Medulla oblongata (tissue), 1 donor: ENCODE measurements at regions not wholly inside any gene's neighbourhood (a gene's known extent, or its start where the extent isn't known, plus 50 kb on each side); places are given as distances from the start of the nearest gene placed in this dataset.
"Not testable (repeated sequence)": the region's sequence is repeated elsewhere in the genome, so short reads cannot be mapped to it uniquely, and the experiment has no call there.

ENCODE experiments used
- DNase-seq: peaks from one replicate; pipeline ENCODE4 v3.0.0-alpha.2; 2015; ENCODE audit errors: extremely low spot score

DNA sequence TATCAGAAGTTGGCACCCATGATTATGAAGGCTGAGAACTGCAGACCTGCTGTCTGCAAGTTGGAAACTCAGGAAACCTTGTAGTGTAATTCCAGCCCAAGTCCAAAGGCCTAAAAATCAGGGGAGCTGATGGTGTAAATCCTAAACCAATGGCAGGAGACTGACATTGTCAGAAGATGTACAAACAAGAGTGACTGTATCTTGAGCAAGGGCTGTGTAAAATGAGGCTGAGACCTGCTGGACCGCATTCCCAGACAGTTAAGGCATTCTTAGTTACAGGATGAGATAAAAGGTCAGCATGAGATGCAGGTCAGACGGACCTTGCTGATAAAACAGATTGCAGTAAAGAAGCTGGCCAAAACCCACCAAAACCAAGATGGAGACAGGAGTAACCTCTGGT is 147.7 kb downstream of the COG6 start:
- no peak for DNase-seq

DNA sequence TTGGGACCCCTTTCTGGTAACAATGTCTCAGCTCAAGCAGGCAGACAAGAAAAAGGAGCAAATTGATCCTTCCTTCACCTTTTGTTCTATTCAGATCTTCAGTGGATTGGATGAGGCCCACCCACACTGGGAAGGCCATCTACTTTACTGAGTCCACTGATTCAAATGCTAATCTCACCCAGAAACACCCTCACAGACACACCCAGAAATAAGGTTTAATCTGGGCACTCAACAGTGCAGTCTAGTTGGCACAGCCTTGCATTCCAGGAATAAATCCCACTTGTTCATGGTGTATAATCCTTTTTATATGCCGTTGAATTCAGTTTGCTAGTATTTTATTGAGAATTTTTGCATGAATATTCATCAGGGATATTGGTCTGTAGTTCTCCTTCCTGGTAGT is 148.4 kb downstream of the COG6 start:
- DNase-seq, result no peak

DNA sequence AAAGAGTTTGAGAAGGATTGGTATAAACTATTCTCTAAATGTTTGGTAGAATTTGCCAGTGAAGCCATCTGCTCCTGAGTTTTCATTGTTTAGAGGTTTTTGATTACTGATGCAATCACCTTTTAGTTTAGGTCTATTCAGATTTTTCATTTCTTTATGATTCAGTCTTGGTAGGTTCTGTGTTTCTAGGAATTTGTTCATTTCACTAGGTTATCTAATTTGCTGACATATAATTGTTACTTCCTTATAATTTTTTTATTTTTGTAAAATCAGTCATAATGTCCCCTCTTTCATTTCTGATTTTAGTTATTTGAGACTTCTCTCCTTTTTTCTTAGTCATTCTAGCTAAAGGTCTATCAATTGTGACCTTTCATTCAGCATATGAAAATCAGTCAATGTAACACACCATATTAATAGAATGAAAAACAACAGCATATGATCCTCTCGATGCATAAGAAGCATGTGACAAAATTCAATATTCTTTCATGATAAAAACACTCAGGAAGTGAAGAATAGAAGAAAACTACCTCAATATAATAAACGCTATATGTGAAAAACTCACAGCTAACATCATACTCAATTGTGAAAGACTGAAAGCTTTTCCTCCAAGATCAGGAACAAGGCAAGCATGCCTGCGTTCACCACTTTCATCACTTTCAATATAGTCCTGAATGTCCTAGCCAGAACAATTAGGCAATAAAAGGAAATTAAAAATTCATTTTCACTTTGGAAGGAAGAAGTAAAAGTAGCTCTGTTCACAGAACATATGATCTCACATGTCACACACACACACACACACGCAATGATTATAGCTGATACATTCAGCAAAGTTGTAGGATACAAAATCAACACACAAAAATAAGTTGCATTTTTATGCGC is 149.1 kb downstream of the COG6 start:
- no peak for DNase-seq

DNA sequence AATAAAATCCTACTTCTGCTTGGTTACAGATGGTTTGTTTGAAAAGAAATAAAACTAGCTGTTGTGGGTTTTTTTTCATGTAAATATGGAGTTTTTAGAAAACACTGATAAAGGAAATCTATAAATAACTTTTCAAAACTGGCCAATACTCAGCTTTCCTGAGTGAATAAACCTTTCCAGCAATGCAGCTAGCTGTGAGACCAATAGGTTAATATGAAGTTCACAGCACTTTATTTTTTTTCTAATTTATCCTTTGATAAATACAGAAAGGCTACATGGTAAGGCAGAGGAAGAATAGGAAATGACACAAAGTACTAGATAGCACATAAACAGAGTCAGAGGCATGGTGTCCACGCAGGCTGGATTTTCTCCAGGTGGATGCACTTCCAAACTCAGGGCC is 154.0 kb downstream of the COG6 start:
- DNase-seq, result no peak

DNA sequence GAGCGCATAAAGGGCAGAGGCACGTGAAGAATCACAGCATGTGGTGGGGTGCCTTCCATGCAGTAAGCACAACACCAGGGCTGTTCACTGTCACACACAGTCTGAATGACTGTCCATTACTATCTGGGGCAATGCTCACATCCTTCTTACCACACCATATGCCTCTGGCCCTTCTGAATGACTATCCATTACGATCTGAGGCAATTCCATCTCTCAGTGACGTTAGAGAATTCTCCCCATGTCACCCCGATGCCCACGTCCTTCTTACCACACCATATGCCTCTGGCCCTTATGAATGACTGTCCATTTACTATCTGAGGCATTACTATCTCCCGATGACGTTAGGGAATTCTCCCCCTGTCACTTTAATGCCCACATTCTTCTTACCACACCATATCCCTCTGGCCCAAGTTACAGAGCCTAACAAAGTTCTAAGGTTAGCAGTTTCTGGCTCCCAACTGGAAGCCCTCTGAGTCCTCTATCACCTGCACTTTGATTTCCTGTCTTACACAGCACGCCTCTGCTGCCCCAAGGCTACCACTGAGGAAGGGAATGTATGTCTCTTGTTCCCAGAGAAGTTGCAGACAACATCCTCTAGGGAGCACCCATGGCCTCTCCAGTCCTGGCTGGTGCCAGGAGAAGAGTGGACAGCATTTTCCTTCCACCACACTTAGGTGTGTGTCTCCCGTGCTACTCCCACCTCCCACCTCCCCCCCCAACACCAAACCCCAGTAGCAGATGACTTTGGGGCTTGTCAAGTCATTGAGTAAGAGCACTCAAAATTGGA is 154.8 kb downstream of the COG6 start:
- DNase-seq, result no peak

DNA sequence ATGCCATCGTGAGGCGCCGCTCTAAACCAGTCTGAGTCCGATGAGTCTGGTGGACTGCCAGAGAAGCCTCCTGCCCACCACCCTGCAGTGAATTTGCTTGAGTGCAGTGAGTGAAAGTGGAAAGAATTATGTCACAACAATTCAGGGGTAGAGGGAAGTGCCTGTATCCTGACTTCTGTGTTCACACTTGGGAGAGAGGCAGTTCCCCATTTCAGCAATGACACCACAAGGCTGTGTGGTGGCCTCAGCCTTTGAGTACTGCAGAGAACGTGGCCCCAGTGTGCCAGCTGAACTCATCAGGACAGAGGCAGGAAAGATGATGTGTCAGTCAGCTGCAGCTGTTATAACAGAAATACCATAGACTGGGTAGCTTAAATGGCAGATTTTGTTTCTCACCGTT is 155.6 kb downstream of the COG6 start:
- no peak for DNase-seq

DNA sequence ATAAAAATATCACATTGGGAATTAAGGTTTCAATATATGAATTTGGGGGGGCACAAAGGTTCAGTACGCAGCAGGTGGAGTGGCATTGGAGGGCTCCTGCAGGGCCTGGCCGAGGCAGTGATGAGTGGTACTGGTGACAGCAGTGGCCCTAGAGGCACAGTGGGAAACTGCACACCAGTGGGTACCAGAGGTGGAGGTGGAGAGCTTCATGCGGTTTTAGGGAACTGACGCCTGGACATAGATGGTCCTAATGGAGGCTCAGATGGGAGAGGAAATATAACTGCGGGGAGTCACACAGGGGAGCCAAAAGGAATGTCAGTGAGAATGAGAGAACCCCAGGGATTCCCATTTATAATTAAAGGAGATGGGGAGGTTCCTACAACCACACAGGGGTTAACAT is 156.2 kb downstream of the COG6 start:
- DNase-seq, result no peak

DNA sequence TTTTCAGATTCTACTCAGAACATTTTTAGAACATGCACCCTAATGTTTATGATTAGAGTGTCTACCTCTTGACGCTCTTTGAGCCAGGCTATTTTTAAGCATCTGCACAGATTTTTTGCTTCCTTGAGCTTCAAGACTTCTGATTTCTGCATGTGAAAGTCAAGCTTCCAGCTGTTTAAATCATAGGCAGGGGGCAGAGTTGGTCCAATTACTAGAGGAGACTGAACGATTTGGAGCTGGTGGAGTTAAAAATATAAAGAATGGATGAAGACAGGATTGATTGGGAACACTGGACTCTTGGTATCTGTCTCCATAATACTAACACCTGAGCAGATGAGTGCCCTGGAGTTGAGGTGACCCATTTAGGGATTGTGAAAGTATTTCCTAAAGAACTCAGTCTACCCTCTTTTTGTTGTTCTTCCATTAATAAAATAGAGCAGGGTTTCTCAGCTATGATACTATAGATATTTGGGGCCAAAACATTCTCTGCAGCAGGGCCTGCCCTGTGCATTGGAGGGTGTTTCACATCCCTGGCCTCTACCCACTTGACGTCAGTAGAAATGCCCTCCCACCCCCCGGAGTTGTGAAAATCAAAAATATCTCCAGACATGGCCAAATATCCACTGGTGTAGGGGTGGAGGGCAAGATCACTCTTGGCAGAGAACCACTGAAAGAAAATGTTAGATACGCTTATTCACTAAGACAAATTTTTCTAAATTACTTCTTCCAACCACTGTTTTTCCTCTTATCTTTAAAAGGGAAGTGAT is 160.1 kb downstream of the COG6 start:
- no peak for DNase-seq

DNA sequence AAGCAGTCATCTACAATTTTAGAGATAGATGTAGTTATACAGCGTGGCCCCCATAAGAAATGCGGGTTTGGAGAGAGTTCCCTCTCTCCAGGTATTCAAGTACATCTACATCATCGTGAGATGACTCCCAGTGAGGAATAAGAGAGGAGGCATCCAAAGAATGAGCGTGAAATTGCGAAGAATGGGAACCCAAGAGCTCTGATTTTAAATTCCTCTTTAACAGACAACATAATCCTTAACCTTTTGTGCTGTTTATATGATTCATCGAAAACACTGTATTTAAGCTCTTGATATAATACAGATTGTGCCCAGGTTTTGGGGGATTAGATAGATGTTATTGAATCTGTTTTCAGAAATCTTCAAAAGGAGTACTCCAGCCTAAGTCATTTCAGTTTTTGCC is 161.5 kb downstream of the COG6 start:
- no peak for DNase-seq

DNA sequence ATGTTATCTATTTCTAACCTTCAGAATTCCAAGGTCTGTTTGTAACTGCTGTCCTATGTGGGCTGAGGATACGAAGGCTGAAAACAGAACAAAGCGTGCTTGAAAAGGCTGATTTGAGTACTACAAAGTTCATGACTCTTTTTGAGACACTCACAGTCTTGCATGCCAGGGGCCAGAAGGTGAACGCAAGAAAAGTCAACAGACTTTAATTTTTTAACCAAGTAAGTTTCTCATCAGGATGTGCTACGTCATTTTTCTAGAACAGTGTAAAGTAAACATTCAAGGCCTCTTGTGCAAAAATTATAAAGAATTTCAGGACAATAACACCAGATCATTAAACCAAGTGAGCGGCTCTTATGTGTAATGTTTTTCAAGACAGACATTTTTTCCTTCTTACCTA is 163.5 kb downstream of the COG6 start:
- no peak for DNase-seq

DNA sequence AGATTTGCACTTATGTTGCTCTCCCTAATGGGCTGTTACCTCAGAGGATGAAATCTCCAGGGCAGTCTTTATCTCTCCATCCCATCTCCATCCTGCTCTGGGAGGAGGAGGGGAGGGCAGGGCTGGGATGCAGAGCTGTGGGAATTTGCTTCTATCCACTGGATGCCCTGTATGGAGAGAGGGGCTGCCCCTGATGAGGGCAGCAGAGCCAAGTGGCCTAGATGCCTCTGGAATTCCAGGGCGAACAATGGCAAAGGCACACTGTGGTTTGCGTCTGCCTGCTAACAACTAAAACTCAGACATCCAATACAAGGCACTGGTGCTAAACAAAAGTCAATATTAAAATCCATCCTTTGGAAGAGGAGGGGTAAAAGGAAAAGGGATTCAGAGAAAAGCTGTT is 165.1 kb downstream of the COG6 start:
- no peak for DNase-seq

DNA sequence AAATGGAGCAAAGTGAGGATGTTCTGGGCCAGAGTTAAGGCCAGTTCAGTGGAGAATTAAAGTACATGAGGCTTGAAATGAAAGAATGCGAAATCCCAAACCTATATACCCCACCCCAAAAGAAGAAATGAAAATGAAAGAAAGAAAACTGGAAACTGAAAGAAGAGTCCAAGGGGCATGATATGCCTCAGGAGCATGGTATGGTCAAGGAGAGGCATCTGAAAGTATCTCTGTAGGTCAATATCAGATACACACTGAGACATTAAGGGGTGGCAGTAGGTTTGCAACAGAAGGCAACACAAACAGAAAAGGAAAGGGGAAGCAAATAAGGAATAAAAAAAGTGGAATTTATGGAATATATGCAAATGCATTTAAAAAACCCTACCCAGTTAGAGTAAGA is 166.5 kb downstream of the COG6 start:
- DNase-seq, result no peak

DNA sequence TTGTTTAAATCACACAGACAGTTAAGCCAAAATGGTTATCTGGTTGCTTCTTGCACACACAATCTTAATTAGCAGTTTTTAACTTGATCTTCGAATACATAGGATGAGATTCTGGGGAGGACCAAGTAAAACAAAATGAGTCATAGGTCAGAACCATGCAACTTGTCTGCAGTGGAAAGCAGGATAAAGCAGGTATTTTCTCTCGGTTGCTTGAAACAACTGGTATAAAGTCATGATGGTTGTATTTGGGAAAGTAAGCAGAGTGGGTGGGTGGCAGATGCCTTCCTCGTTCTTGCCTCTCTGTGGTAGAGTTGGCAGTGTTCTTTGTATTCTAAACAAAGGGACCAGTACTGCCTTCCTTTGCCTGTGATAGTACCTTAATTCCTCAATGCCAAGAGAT is 167.0 kb downstream of the COG6 start:
- no peak for DNase-seq

DNA sequence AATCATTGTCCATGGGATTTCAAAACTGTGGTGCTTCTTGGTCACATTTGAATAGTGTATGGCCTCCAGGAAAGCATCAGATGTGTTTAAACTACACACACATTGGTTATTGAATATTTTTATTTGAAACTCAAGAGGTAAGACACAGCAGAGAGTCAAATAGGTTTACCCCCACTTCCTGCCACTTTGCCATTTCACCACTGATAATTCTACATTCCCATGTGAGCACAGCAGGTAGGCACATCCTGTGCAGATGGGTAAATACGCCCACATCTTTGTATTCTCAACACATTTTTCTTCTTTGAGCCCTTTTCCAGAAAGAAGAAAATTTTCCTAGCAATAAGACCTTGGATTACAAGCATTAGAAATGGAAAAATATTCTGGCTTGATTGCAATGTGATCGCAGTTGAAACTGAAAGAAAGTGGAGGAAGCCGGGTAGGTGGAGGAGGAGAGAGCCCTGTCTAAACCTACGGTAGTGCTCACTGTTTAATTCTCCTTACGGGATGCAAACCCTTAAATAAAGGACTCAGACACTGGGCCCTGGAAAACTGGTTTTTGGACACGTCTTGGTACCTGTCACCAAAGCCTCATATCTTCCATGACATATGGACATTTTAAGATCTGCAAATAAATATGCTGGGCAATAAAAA is 167.7 kb downstream of the COG6 start:
- DNase-seq, result no peak

DNA sequence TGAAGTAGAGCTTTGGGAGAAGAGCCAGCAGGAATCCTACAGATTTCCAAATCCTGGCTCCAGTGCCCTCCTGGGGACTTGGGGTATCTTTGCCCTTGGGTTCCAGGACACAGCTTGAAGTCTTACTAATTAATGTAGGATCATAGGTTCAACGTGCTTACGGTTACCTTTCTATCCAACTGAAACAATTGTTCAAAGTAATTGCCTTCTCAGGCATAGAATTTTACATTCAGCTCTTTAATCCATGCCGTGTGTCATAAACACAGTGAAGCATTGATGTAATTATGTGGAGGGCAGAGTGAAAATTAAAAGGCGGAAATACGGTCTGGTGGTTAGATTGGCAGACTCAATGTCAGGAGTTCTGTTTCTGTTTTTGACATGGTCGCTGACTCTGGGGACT is 170.4 kb downstream of the COG6 start:
- DNase-seq, result no peak

DNA sequence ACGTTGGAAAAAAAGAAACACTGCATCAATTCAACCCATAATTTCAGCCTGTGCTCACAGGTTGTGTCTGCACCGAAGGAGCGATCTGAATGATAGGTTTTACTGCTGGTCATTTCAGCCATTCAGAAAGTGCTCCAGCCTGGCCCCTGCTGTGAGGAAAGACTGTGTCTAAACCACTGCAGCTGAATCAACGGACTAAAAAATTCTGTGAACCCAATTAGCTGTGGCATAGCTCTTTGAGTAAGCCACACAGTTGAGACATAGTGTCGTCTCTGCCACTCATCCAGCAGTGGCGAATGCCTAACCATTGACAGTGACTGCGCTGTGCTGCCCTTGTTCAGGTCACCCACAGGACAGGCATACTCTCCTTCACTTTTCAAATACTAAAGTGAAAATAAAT is 179.8 kb downstream of the COG6 start:
- no peak for DNase-seq

DNA sequence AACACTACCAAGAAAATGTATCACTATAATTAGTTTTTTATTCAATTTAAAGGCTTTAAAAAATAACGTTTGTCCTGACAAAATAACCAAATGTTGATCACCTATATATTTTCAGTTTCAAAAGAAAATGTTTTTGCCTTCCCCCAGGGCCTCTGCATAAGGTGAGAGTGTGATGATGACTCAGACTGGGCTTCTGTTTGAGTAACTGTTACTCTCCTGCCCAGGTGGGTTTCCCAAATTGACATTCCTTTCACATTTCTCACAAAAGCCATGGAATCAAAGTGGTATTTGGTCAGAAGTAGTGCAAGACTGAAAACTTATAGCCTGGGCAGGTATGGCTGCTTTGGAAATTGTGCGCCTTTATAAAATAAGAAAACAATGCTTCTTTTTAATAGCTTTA is 180.6 kb downstream of the COG6 start:
- DNase-seq, result no peak

DNA sequence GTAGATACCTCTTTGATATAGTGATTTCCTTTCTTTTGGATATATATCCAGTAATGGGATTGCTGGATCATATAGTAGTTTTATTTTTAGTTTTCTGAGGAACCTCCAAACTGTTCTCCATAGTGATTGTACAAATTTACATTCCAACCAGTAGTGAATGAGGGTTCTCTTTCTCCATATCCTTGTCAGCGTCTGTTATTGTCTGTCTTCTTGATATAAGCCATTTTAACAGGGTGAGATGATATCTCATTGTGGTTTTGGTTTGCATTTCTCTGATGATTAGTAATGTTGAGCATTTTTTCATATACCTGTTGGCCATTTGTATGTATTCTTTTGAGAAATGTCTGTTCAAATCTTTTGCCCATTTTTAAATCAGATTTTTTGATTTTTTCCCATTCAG is 182.4 kb downstream of the COG6 start:
- DNase-seq, result not testable (repeated sequence)

DNA sequence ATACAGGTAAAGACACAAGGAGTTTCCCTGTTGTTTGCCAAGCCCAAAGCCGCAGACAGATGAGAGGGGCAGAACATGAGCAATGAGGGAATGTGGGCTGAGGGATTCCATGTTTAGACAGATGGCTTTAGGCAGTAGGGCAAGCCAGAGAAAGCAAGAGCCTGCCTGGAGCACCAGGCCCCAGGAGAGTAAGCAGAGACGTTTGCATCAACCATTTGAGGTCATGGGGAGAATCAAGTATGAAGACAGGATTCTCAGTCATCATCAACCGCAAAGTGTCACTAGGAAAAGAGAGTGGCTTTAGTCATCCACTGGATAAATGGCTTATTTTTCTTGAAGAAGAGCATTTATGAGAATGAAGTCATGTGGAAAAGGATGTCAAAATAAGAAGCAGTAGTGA is 184.7 kb downstream of the COG6 start:
- no peak for DNase-seq

DNA sequence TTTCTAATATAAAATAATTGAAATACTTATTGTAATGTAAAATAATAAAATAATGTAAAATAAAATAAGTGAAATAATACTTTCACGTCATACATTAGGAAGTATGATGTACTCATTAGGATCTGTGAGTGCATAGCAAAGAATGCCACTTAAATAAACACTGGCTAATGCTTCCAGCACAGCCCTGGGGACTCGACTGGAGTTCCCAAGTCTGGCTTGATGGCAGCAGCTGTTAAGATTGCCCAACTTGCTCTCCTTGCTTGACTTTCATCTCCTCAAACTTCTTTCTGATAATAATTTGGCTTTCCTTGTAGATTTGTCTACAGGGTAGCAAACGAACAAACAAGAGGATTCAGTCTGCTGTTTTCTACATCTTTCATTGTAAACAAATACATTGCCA is 191.9 kb downstream of the COG6 start:
- no peak for DNase-seq

DNA sequence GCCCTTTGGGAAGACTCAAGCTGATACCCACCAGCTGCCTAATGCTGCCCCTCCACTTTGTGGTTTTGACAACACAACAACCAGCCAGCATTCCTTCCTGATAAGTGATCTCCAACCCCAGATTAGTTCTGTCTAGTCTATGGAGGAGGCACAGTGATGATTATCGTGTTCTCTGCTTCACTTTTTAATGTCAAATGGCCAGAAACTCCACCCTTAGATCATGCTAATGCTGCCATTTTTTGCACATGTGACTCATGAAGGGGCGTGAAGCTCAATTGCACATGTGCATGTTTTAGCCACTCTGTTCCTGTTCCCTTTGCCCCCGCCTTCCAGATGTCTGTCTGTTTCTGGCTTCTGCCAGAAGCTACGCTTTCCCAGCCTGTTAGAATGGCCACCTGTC is 199.8 kb downstream of the COG6 start:
- DNase-seq, result no peak

DNA sequence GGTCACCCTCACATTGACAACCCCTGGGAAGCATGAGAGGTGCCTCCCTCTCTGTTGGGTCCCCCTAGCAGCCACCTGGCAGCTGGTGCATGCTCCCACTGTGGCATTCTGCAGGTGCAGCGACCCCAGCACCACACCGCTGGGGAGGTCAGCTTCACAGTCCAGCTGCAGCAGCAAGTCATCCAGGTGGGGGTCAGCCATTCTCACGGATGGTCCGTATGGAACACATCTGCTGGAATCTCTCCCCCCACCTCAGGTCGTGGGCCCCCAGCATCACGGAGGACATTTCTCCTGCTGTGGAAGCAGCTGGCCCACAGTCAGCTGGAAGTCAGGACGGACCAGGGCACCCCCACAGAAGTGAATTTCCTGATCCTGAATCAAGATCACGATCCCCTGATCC is 201.3 kb downstream of the COG6 start:
- no peak for DNase-seq
